Spleen (tissue), 11 donors: ENCODE measurements at regions not wholly inside any gene's neighbourhood (a gene's known extent, or its start where the extent isn't known, plus 50 kb on each side); places are given as distances from the start of the nearest gene placed in this dataset.

Experiments
- DNase-seq: peaks from one replicate; pipeline ENCODE4 v3.0.0-alpha.2; 2020
- H3K27ac ChIP-seq, 8 donors: fragments of 200-600 bp; sonication (generic) in 7 of 8; 1 replicate in 4 of 8; 2 replicates in 4 of 8; pipeline versions ENCODE4 v1.5.0 to v1.8.0; 2016 to 2021; ENCODE audit warnings: inconsistent platforms in 4 of 8, mild to moderate bottlenecking in 4 of 8, moderate library complexity in 1 of 8
- H3K27me3 ChIP-seq, 7 donors: fragments of 200-600 bp; sonication (generic) in 6 of 7; replicated peaks in 1 of 7; 1 replicate in 4 of 7; 2 replicates in 3 of 7; pipeline versions ENCODE4 v1.5.0 to v1.8.0; 2016 to 2021; ENCODE audit warnings: inconsistent platforms in 3 of 7, mild to moderate bottlenecking in 1 of 7
- H3K36me3 ChIP-seq, 6 donors: fragments of 200-600 bp; sonication (generic) in 5 of 6; 1 replicate in 4 of 6; 2 replicates in 2 of 6; pipeline versions ENCODE4 v1.5.0 to v1.8.0; 2016 to 2021; ENCODE audit warnings: inconsistent platforms in 2 of 6
- H3K4me1 ChIP-seq, 6 donors: fragments of 200-600 bp; sonication (generic) in 5 of 6; 1 replicate in 3 of 6; 2 replicates in 3 of 6; pipeline versions ENCODE4 v1.5.0 to v1.8.0; 2016 to 2021; ENCODE audit warnings: inconsistent platforms in 3 of 6
- H3K4me3 ChIP-seq, 8 donors: fragments of 200-600 bp; sonication (generic) in 7 of 8; 1 replicate in 4 of 8; 2 replicates in 4 of 8; pipeline versions ENCODE4 v1.5.0 to v1.8.0; 2016 to 2021; ENCODE audit warnings: inconsistent platforms in 4 of 8, mild to moderate bottlenecking in 4 of 8, moderate library complexity in 2 of 8
- H3K9me3 ChIP-seq, 8 donors: fragments of 200-600 bp; sonication (generic) in 7 of 8; 1 replicate in 4 of 8; 2 replicates in 4 of 8; pipeline versions ENCODE4 v1.5.0 to v1.8.0; 2016 to 2021; ENCODE audit warnings: inconsistent platforms in 4 of 8
- CTCF ChIP-seq, 11 experiments: fragments of 200-600 bp in 7 of 11; fragments of 450-650 bp in 4 of 11; sonication (generic) in 4 of 11; IDR thresholded peaks in 8 of 11; conservative IDR thresholded peaks in 3 of 11; 1 replicate in 7 of 11; 2 replicates in 4 of 11; pipeline versions ENCODE4 v1.4.0 to v1.8.0; 2016 to 2021; ENCODE audit warnings: antibody characterized with exemption in 11 of 11, inconsistent platforms in 4 of 11, mild to moderate bottlenecking in 1 of 11
- POLR2A ChIP-seq, 3 donors: fragments of 450-650 bp; IDR thresholded peaks; one replicate each; pipeline ENCODE4 v1.5.1; 2017; ENCODE audit warnings: antibody characterized with exemption in 3 of 3, mild to moderate bottlenecking in 1 of 3
- POLR2AphosphoS5 ChIP-seq, 3 donors: sonication (generic); formaldehyde crosslinking; IDR thresholded peaks; one replicate each; pipeline ENCODE4 v1.5.1; 2017; ENCODE audit warnings: antibody characterized with exemption in 3 of 3
- WGBS, 5 donors: extraction: QIAGEN DNeasy Blood & Tissue Kit in 3 of 5; methylation state at CpG; one replicate each; pipeline versions ENCODE4 v1.1.5 to v1.1.7; 2013 to 2018; 5-methylcytosine and 5-hydroxymethylcytosine counted together
- intact Hi-C: fragments of 100-400 bp; cut with DNase I; formaldehyde crosslinking; loops from one replicate; pipeline ENCODE4 v1.15.0; 2023; ENCODE audit warnings: low total_unique reads
- donor health status: healthy with polysubstance abuse.
- donor health status: DM: no; HTN: no; CAD: no; lungs with moderate emphysema.
- donor health status: DM: no; HTN: no; CAD: no.
- donor health status: Bipolar disorder and iron deficiency.
- donor health status: healthy.
- donor health status: DM: no; HTN: no; CAD: no.
- donor health status: DM: yes; HTN: yes; CAD: no.

DNA sequence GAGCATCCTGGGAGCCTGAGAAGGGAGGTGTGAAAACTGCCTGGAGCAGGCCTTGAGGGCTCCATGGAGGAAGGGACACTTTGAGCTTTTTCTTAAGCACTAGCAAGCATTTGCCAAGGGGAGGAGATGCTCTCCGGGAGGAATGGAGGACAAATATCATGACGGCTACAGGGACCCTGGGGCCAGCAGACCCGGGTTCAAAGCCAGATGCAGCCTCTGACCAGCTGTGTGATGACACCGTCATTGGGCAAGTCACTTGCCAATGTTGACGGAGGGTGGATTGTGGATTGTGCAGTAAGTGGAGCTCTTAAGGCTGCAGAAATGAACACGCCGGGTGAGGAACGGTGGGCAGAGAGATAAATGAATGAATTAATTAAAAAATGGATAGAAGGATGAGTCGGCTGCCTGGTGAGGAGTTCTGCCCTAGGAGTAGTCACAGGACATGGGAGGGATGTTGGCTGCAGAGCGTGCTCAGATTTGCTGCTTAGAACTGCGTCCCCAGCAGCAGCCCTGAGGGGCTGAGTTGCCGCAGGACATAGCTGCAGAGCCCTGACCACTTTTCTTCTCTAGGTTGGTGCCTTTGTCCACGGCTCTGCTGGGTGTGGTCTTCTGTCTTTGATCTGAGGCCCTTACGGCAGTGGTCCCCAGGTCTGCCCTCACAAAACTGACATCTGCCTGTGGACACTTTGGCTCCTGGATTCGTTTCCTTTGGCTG lies 507.6 kb downstream of the NPHP4 start:
- DNase-seq = peak; percentile 55
- H3K4me1 ChIP-seq = no peaks in the 10 kb centered on the region
- H3K4me3 ChIP-seq = no peak overlapping the region
- no peak overlapping the region for H3K27ac ChIP-seq
- H3K9me3 ChIP-seq = no peaks in the 10 kb centered on the region
- H3K36me3 ChIP-seq = no peaks in the 10 kb centered on the region
- intact Hi-C loops = no loop called here
- 68 to 80% (median 72%) methylated on average over 15 of the region's 15 CpGs for WGBS, 5 donors
- TF ChIP-seq POLR2A (IDR thresholded peaks at IDR 0.05) (no peak), POLR2AphosphoS5 (IDR thresholded peaks at IDR 0.05) (no peak), CTCF (IDR thresholded peaks at IDR 0.05 in 8 of 11, conservative IDR thresholded peaks at IDR 0.05 in 3 of 11) (no peak)
- peaks cover 0 to 51% (median 0%) of the 10 kb centered on the region in 7 donors for H3K27me3 ChIP-seq

DNA sequence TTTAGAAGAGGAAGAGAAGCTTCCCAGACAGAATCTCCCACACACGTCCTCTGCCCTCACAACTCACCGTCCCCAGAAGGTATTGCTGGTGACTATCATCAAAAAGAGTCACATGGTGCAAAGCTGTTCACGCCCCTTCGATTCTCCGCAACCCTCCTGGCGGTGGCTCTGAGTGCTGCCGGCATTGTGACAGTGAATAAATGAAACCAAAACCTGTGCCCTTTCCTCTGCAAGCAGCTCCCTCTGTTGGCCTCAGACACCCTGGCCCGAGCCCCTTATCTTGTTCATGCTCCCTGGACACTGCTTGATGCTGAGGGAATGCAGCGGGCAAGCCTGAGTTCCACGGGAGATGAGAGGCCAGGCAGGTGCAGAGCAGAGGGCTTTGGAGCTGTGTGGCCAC lies 510.3 kb downstream of the NPHP4 start:
- H3K36me3 ChIP-seq = no peaks in the 10 kb centered on the region
- no peak overlapping the region for H3K27ac ChIP-seq
- H3K4me3 ChIP-seq = no peak overlapping the region
- H3K9me3 ChIP-seq = no peaks in the 10 kb centered on the region
- peak; percentile 66 for DNase-seq
- H3K27me3 ChIP-seq = peaks cover 0 to 52% (median 0%) of the 10 kb centered on the region in 7 donors
- WGBS, 5 donors = 37 to 47% (median 46%) methylated on average over 9 to 10 of the region's 10 CpGs
- no peaks in the 10 kb centered on the region for H3K4me1 ChIP-seq
- intact Hi-C loops = no loop called here
- TF ChIP-seq POLR2AphosphoS5 (IDR thresholded peaks at IDR 0.05) (no peak), CTCF (IDR thresholded peaks at IDR 0.05 in 8 of 11, conservative IDR thresholded peaks at IDR 0.05 in 3 of 11) (peak in 3 of 11 experiments; percentile 13 to 27 (median 20))

- H3K27me3 ChIP-seq = peaks cover 0 to 46% (median 0%) of the 10 kb centered on the region in 7 donors
- no peak overlapping the region for H3K4me3 ChIP-seq
- intact Hi-C loops = no loop called here
- no peaks in the 10 kb centered on the region for H3K9me3 ChIP-seq
- H3K27ac ChIP-seq = no peak overlapping the region
- H3K36me3 ChIP-seq = no peaks in the 10 kb centered on the region
- H3K4me1 ChIP-seq = no peaks in the 10 kb centered on the region
- 84 to 93% (median 88%) methylated on average over 10 of the region's 10 CpGs for WGBS, 5 donors
- TF ChIP-seq POLR2A (IDR thresholded peaks at IDR 0.05) = no peak
- no peak for TF ChIP-seq POLR2AphosphoS5 (IDR thresholded peaks at IDR 0.05)
- TF ChIP-seq CTCF (IDR thresholded peaks at IDR 0.05 in 8 of 11, conservative IDR thresholded peaks at IDR 0.05 in 3 of 11) = no peak
- peak; percentile 41 for DNase-seq
Observed at GRCh38 chr1:5480906-5481305, 511.3 kb downstream of the NPHP4 start.

DNA sequence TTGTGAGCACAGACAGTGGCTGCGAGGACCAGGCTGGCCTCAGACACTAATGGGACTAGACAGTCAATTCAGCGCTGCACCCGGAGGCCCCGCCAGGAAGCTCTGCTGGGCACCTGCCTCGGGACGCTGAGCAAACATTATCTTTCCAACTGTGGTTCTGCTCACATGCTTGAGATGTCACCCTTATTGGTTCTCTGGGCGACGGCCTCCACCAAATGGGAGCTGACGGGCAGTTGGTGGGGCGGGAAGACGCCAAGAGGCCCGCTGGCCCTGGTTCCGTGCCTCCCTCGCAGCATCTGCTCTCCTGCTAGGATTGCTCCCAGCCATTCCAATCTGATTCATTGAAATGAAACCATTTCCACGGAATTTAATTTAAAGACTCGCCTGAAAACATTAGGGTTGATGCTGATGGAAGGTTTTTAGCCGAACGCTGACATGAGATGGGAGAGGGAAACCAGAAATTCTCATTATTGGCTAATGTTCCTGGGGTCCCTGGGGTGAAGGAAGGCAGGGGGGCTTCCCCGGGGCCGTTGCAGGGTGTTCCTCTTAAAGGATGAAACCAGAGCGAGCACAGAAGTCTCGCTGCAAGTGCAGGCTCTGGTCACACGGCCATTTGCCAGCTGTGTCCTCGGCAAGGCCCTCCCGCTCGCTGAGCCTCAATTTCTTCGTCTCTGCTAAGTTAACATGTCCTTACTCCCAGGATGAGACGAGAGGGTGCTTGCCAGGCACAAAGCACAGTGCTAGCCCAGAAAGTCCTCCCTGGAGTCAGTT lies 512.2 kb downstream of the NPHP4 start:
- Histone ChIP-seq H3K4me3 (no peak overlapping the region), H3K27me3 (peaks cover 0 to 37% (median 0%) of the 10 kb centered on the region in 7 donors), H3K27ac (no peak overlapping the region), H3K9me3 (no peaks in the 10 kb centered on the region), H3K4me1 (no peaks in the 10 kb centered on the region), H3K36me3 (no peaks in the 10 kb centered on the region)
- intact Hi-C loops = no loop called here
- TF ChIP-seq CTCF (IDR thresholded peaks at IDR 0.05 in 8 of 11, conservative IDR thresholded peaks at IDR 0.05 in 3 of 11) (no peak), POLR2A (IDR thresholded peaks at IDR 0.05) (no peak), POLR2AphosphoS5 (IDR thresholded peaks at IDR 0.05) (no peak)
- WGBS, 5 donors = 82 to 90% (median 85%) methylated on average over 26 to 28 of the region's 28 CpGs
- DNase-seq = peak; percentile 59
